D721Med (cell line): ENCODE measurements at regions not wholly inside any gene's neighbourhood (a gene's known extent, or its start where the extent isn't known, plus 50 kb on each side); places are given as distances from the start of the nearest gene placed in this dataset.

Experiments
- DNase-seq: peaks from one replicate; pipeline ENCODE4 v3.0.0; 2011; ENCODE audit warnings: low spot score; ENCODE audit not compliant: insufficient read length
- FAIRE-seq: peaks from 2 replicates; lab custom pipeline; 2011; peaks lifted over from hg19 to GRCh38; lab: Jason Lieb, UNC
- TF ChIP-seq, protein P1 (sequence below): IDR thresholded peaks from 2 replicates; pipeline ENCODE4 v1.5.1; 2012; ENCODE audit warnings: mild to moderate bottlenecking, control low read depth; ENCODE audit not compliant: insufficient read depth; ENCODE audit errors: missing control alignments

DNA sequence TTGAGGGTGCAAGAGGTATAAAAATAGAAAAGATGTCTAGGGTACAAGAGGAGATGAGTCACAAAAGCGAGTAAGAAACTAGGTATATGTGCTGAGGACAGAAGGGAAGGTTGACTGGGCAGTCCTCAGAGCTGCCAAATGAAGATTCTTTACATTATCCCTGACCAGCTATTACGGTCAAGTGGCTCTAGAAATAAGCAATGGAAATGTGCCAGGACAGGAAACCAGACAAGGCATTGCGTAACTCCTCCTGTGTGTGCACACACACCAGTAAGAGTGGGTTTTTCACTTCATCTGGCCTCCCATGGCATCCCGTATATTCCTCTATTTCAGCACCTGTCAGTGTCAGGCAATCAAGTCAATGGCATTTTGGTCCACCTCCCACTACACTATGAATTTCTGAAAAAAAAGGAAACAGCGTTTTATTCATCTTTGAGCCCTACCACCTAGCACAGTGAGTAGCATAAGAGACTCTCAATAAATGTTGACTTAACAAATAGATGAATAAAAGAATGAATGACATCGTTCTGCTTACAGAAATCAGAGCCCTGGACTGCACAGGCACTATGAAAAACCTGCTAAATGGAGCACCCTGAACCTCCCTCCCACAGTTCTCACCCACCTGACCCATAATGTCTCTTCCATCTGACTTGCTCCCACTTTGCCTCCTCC lies 62.6 kb upstream of the KLF3 start:
- no peak for DNase-seq

DNA sequence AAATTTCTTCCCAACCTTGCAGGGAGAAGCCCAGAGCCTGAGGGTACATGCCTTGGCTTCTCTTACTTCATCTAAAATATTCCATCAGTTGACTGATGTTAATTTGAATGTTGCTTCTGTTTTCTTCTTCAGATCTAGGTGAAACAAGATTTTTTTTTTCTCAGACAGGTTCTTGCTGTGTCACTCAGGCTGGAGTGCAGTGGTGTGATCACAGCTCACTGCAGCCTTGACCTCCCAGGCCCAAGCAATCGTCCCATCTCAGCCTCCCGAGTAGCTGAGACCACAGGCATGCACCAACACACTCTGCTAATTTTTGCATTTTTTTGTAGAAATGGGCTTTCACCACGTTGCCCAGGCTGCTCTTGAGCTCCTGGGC lies 62.1 kb upstream of the KLF3 start:
- DNase-seq, result no peak
- TF ChIP-seq, protein P1, sequence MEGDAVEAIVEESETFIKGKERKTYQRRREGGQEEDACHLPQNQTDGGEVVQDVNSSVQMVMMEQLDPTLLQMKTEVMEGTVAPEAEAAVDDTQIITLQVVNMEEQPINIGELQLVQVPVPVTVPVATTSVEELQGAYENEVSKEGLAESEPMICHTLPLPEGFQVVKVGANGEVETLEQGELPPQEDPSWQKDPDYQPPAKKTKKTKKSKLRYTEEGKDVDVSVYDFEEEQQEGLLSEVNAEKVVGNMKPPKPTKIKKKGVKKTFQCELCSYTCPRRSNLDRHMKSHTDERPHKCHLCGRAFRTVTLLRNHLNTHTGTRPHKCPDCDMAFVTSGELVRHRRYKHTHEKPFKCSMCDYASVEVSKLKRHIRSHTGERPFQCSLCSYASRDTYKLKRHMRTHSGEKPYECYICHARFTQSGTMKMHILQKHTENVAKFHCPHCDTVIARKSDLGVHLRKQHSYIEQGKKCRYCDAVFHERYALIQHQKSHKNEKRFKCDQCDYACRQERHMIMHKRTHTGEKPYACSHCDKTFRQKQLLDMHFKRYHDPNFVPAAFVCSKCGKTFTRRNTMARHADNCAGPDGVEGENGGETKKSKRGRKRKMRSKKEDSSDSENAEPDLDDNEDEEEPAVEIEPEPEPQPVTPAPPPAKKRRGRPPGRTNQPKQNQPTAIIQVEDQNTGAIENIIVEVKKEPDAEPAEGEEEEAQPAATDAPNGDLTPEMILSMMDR, result no peak
- no peak for FAIRE-seq

More for the DNA sequence above, 62.6 kb upstream of the KLF3 start:
- TF ChIP-seq, protein P1, result no peak
- FAIRE-seq, result no peak

DNA sequence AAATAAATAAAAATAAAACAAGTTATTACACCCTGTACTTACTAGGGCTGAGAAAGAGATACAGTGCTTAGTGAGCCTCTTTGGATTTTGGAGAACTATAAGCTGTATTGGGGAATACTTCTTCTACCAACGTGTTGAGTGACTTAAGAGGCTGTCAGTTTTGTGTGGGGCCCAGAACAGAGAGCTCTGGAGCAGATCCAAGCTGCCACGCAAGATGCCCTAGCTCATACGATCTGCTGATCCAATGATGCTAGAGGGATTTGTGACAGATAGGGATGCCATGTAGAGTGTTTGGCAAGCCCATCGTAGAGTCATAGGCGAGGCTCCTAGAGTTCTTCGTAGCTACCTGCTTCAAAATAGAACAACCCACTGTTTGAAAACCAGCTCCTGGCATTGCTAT lies 60.3 kb upstream of the KLF3 start:
- FAIRE-seq, result no peak
- TF ChIP-seq, protein P1, result no peak
- DNase-seq, result no peak

DNA sequence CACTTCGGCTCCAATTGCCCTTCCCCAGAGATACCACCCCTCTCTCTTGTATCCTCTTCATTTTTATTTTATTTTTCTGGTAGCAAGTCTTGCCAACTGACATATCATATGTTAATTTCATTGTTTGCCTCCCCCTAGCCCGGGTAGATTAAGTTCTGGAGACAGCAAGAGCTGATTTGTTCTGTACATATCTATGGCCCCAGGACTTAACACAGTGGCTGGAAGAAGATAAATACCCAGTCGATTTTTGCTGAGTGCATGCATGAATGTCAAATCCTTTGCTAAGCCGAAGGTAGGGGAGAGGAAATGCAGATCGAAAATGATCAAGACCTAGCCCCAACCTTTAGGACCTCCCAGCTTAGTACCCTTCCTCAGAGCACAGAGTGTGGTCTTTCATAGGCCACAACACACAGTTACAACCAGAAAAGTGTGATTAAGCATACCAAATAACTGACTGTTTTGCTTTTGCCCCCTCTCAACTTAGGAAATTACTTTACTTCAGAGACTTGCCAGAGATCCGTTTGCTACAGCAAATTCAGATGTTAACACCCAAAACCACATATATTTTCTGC lies 58.7 kb upstream of the KLF3 start:
- FAIRE-seq, result no peak
- TF ChIP-seq, protein P1, result no peak
- no peak for DNase-seq

DNA sequence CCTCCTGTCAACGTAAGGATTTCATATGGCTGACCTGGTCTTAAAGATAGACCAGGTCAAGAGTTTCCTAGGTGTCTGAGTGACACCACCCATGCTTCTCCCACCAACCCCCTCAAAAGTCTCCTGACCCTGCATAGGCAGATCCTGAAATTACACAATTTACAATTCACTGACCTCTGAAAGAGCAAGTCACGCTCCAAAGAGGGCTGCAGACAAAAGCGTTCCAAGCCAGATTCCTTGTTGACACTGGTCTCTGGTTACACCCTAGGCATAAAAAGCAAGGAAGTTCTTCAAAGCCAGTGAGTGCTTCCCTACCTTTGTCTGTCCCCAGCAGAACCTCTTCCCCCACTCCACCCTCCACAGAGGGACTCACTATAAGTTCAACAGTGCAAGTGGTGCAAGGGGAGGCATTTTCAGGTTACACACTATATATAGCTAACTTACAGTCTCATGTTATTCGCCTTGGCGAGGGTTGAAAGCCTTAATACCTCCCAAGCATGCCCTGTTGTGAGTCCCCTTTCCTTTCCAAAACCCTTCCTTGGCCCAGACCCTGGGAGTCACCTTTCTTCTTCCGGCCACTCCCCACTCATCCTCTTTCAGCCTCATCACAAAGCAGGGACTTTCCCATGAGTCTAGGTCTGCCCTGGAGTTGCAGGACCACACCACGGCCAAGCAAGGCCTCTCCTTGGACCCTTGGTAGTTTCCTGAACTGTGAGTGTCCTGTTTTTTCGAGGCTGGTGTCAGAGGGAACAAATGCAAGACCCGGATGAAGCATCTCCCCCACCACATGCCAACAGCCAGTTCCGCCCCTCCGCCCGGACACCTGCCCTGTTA lies 58.0 kb upstream of the KLF3 start:
- DNase-seq (no peak), FAIRE-seq (no peak)
- TF ChIP-seq, protein P1, result no peak

DNA sequence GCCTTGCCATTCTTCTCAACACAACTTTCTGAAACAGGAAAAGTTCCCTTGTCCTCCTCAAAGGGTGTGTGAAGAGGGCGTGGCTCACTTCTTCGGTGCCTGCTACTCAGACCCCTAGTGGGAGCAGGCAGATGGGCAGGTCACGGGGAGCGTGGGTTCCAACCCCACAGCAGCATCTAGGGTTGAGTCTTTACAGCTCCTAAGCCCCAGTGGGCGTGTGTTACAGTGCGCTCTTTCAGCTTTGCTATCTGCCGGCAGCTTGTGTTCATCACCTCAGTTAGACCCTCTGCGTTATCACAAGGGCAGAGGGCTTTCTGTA lies 57.5 kb upstream of the KLF3 start:
- no peak for DNase-seq
- FAIRE-seq, result no peak
- TF ChIP-seq, protein P1, result no peak
